Femur (tissue), 1 donor: ENCODE measurements at regions not wholly inside any gene's neighbourhood (a gene's known extent, or its start where the extent isn't known, plus 50 kb on each side); places are given as distances from the start of the nearest gene placed in this dataset.

Experiments used
- DNase-seq: peaks from one replicate; pipeline ENCODE4 v3.0.0-alpha.2; 2017

DNA sequence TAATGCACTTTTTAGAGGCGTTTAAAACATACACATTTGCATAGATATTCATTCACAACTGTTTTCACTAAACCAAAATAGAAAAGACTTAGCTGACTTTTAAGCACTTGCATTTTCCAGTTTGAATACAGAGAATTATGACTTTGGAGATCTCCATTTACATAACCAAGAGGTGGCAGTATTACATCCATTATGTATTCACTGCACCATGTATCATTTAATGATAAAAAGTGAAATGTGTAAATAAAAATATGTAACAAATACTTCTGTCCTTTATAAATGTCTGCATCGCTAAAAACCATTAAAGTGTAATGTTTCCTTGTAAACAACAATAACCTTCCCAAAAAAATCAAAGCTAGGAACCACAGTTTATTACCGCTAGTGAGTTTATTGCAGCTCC, 413.2 kb downstream of the FGF13 start:
- no peak for DNase-seq

GRCh38 chrX:138345801-138346200, 365.7 kb downstream of the FGF13 start:
- DNase-seq, result no peak

DNA sequence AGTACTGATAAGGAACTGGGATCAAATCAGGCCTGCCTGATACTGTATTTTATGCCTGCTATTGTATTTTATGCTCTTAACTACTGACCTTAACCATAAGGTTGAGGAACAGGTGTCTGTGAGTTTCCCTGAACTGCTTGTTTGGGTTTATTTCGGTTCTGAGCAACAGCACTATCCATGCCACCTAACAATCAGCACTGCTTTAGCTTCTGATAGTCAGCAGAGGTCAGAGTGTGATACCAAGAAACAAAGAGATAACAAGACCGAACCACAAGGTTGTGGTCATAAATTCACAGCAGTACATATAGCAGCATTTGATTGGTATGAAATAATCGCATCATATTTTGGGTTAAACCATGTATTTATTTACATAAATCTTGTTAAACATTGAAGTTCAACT, 362.2 kb downstream of the FGF13 start:
- no peak for DNase-seq

- no peak for DNase-seq
Measured at GRCh38 chrX:138378876-138379275, 332.6 kb downstream of the FGF13 start.

GRCh38 chrX:138408101-138408500, 303.4 kb downstream of the FGF13 start:
- no peak for DNase-seq

GRCh38 chrX:138411048-138411447, 300.5 kb downstream of the FGF13 start:
- no peak for DNase-seq
